GM19395 (cell line): ENCODE measurements at regions not wholly inside any gene's neighbourhood (a gene's known extent, or its start where the extent isn't known, plus 50 kb on each side); places are given as distances from the start of the nearest gene placed in this dataset.

Source experiments
- ATAC-seq: cut with Tn5 transposase; IDR thresholded peaks from one replicate; pipeline ENCODE4 v1.9.1; 2021; ENCODE audit warnings: mild to moderate bottlenecking, moderate library complexity; ENCODE audit not compliant: unreplicated experiment

DNA sequence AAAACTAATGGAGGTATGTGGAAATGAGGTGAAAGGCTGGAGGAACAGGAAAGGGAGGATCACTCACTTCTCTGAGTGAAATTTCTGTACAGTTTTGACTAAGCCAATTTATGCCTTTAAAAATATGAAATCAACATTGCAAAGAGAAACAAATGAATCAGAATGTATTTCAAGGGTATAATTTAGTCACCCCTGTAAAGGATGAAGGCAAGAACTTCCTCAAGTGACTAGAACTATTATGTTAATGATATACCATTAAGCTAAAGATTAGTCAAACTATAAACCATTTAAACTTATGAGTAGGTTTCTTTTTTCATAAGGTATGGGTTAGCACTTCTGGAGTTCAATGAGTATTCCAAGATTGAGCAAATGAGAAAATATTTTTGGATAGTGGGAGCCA, 184.5 kb upstream of the CHORDC1 start:
- ATAC-seq, result no peak

GRCh38 chr11:90392692-90393091, 169.8 kb upstream of the CHORDC1 start:
- ATAC-seq, result no peak

DNA sequence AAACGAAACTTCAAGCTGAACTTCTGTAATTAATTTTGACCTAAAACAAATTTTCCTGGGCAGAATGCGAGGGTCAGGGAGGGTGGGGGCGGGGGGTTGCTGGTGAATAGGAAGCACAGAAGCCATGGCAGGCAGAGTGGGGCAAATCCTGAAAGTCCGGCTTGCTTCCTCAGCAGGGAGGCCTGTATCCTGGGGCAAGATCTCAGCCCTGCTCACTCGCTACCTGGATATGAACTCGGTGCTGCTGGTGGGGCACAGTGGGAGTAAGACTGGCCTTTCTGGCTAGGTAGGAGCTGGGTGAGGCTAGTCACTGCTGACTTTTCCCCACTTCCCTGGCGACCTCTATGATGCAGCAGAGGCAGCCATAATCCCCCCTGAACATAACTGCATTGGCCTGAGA, 168.9 kb upstream of the CHORDC1 start:
- ATAC-seq, result no peak

- no peak for ATAC-seq
Measured at GRCh38 chr11:90380206-90380605, 157.4 kb upstream of the CHORDC1 start.

DNA sequence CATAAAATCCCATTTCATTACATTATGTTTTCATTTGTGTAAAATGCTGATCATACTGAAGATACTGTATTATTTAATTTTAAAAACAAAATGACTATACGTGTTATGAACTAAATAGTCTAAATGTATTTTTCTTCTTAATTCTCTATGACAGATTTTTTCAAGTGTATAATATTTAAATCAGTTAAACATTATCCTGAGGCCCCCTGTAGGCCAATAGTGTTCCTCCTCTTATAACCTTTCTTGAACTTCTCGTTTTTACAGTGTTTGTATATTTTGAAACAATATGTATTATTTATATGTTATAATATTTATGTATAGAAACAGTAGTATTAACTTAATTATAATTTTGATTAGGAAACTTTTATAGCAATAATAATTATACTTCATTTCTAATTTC, 151.1 kb upstream of the CHORDC1 start:
- no peak for ATAC-seq

GRCh38 chr11:90364527-90364926, 141.7 kb upstream of the CHORDC1 start:
- ATAC-seq, result no peak

DNA sequence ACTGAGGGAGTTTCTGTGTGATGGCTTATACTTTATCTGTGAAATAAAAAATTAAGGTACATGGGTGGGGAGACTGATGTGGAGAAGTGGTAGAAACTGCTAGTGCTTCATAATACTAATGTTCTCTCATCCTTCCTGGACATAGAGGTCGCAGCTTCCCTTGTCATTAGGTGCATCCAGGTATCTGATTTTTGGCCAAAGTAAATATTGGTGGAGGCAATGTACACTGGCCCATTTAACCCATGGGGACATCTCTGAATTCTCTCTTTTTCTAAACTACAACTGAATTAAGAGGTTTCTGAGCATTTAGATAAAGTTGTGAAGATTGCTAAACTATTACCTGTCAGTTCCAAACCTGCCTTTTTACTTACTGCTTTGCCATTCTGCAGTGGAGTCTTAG, 140.9 kb upstream of the CHORDC1 start:
- ATAC-seq, result no peak

GRCh38 chr11:90355200-90355599, 132.4 kb upstream of the CHORDC1 start:
- ATAC-seq, result no peak

- ATAC-seq, result no peak
Measured at GRCh38 chr11:90349731-90350130, 126.9 kb upstream of the CHORDC1 start.

- ATAC-seq, result no peak
Measured at GRCh38 chr11:90344546-90344945, 121.7 kb upstream of the CHORDC1 start.

DNA sequence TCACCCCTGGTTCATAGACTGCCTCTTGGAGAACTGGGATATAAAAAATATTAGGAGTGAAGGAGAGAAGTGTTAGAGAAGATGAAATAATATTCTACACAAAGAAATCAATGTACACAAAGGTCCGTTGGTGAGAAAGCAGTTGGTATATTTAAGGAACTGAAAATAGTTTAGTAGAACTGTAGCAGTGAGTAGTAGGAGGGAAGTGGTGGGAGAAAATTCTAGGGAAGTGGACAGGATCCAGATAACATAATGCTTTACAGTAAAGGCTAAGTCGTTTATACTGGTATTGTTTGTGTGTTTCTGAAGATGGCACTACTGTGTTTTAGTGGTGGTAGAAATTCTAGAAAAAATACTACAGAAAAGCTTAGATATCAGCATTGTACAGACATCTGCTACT, 120.8 kb upstream of the CHORDC1 start:
- no peak for ATAC-seq

DNA sequence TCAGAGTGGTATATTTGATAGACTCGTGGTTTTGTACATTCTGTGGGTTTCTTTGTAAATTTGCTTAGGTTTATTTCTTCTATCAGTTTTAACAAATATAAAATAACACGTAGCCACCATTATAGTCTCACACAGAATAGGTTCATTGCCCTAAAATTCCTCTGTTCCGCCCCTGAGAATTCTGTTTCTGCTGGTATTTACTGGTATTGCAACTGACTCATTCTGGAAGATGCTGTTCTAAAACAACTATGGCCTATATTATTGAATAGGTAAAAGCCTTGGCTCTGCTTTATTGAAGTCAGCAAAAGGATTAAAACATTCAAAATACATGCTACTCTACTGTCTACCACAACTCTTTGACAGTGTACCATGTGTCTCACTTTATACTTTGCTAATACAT, 119.1 kb upstream of the CHORDC1 start:
- ATAC-seq, result no peak

DNA sequence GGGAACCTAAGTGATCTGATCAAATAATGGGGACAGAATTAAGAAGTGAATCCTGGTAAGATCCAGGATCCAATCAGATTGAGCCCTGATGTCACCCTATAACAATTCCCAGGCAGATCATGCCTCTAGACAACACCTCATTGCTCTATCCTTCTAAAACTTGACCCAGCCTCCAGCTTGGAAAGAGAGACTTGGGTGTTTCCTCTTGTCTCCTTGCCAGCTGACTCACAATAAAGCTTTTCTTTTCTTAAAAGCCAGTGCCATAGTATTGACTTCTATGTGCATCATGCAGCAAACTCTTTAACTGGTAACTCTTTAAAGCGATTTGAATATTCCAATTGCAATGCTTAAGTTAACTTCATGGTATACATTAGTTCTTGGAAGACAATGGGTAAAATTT, 109.6 kb upstream of the CHORDC1 start:
- no peak for ATAC-seq

DNA sequence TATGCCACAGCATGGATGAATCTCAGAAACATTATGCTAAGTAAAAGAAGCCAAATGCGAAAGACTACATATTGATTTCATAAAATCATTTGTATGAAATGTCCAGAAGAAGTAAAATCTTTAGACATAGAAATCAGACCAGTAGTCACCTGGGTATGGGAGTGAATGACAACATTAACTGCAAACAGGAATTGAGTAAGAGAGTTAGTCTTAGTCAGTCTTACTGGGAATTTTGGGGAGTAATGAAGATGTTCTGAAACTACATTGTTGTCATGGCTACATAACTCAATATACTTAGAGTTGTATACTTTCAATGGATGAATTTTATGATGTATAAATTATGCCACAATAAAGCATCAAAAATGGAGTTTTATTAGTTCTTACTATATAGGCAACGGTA, 107.8 kb upstream of the CHORDC1 start:
- no peak for ATAC-seq

DNA sequence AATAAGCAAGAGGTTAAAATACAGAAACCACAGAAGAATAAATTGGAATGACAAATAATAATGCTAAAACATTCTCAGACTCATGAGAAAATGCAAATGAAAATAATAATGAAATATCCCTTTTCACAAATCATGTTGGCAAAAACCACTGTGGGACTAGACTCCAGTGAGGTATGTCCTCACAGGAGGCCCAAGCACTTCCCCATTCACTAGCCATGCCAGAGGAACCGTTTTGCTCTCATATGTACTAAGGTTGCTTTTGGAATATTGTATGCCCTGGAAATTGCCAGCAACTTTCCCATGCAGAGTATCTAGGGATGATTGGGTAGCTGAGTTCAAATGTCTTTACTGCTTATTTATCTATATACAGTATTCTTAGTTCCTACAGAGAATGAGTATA, 106.2 kb upstream of the CHORDC1 start:
- no peak for ATAC-seq

DNA sequence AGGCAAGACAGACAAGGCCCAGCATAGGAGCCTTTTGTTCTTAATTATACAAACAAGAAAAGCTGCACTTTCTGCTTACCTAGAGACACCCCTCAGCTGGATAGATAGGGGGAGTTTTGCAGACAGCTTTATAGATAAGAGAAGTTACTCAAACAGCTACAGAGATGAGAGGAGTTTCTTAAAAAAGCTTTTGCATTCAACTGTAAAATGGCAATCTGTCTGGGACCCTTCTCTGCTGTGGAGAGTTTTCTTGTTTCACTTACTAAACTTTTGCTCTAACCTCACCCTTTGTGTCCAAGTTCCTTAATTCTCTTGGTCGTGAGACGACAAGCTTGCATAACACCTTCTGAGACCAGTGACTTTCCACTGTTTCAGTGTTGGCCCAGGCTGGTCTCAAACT, 103.8 kb upstream of the CHORDC1 start:
- ATAC-seq, result no peak

DNA sequence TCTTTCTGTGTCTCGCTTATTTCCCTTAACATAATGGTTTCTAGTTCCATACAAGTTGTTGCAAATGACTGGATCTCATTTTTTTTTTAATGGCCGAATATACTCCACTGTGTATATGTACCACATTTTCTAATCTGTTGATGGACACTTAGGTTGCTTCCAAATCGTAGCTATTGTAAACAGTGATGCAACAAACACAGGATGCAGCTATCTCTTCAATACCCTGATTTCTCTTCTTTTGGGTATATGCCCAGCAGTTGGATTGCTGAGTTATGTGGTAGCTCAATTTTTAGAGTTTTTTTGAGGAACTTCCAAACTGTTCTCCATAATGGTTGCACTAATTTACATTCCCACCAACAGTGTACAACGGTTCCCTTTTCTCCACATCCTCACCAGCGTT, 100.4 kb upstream of the CHORDC1 start:
- no peak for ATAC-seq

DNA sequence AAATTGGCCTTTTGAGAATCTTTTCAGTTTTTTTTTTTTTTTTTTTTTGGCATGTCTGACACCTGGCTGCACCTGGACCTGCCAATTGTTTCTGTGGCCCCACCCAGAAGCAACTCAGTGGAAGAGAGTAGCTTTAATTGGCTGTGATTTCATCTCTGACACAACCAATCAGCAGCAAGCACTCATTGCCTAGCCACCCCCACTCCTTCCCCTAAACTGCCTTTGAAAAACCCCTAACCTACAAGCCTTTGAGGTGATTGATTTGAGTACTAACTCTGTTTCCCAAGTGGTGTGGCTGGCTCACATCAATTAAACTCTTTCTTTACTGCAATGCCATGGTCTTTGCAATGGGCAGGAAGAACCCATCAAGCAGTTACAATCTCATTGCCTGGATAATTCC, 98.2 kb upstream of the CHORDC1 start:
- ATAC-seq, result no peak

GRCh38 chr11:90318651-90319050, 95.8 kb upstream of the CHORDC1 start:
- no peak for ATAC-seq

- no peak for ATAC-seq
Measured at GRCh38 chr11:90310210-90310609, 87.4 kb upstream of the CHORDC1 start.

DNA sequence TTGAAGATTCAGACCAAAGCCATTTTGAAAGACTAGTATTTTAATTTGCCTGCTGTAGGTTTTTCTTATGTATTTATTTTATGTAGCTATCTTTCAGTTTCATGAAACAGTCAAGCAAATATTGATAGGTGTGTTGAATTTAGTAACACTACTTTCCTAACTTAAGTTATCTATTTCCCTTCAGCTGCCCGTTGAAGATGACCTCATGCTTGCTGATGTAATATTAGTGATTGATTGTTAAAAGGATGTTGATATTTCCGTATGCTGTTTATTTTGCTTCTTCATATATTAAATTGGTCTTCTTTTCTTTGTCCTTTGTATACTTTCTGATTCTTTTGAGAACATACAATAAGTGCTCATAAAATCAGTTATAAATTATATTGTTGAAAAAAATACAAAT, 86.8 kb upstream of the CHORDC1 start:
- ATAC-seq, result no peak

DNA sequence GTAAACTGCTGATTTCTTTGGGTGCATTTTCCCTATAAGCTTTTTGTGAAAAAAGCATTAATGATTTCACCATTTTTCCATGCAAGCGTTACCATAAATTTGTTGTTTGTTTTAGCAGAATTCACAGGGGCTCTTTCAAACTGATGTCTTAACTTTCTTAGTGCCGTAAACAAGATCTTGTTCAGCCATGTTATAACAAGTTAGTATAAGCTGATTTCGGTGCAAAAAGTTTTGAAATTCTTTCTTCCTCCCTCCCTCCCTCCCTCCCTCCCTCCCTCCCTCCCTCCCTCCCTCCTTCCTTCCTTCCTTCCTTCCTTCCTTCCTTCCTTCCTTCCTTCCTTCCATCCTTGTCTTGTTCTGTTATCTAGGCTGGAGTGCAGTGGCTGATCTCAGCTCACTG, 71.7 kb upstream of the CHORDC1 start:
- no peak for ATAC-seq

DNA sequence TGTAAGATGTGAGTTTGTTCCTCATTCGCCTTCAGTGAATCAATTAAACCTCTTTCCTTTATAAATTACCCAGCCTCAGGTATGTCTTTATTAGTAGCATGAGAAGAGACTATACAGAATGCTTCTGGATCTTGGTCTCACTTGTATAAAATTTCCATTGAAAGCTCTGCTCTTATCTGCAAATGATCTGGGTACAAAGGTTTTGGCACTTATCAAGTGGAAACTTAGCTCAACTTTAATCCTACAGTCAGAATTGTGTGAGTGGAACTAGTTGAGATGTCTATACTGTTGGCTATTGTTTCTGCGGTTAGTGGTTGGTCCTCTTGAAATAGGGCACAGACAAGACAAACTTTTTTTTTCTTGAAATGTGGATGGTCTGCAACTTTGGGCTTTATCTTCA, 71.2 kb upstream of the CHORDC1 start:
- ATAC-seq, result no peak

DNA sequence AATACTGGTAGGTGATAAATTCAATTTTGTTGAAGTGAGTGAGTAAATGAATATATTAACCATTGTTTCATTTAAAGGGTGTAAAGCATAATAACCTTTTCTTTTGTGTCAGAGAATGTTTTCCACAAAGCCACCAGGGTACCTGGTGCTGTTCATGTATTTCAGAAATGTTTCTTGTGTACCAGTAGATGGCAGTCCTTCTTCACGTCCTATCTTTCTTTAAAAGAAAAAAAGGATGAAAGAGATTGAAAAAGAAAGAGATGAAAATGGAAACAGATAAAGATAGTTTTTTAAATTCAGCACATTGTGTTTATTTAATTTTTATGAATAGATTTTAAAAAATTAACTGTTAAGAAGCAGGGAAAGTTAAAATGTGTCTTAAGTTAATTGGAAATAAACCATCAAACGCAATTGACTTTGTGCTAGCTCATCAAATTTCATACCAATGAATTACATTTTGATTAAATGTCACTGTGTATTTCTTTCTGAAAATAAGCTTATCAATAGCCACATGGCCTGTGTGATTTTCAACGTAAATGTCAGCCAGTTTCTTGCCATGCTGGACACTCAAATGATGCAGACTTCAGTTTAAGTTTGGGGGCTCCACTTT, 65.5 kb upstream of the CHORDC1 start:
- no peak for ATAC-seq
